MV-4-11 (cell line): ENCODE measurements at regions not wholly inside any gene's neighbourhood (a gene's known extent, or its start where the extent isn't known, plus 50 kb on each side); places are given as distances from the start of the nearest gene placed in this dataset.
"Not testable (repeated sequence)": the region's sequence is repeated elsewhere in the genome, so short reads cannot be mapped to it uniquely, and the experiment has no call there.

Experiments
- DNase-seq: peaks from one replicate; lab custom pipeline; 2025; lab: John Stamatoyannopoulos, UW

- DNase-seq, result no peak
Measured at GRCh38 chr2:121818546-121818945, 63.1 kb downstream of the TSN start.

GRCh38 chr2:121819846-121820245 lies 64.4 kb downstream of the TSN start:
- no peak for DNase-seq

GRCh38 chr2:121821476-121822158 lies 66.2 kb downstream of the TSN start:
- no peak for DNase-seq

- no peak for DNase-seq
Measured at GRCh38 chr2:121824264-121824663, 68.8 kb downstream of the TSN start.

- DNase-seq, result no peak
Measured at GRCh38 chr2:121825003-121825950, 69.8 kb downstream of the TSN start.

- no peak for DNase-seq
Measured at GRCh38 chr2:121826036-121826435, 70.6 kb downstream of the TSN start.

GRCh38 chr2:121828281-121828731 lies 72.9 kb downstream of the TSN start:
- no peak for DNase-seq

- DNase-seq, result no peak
Measured at GRCh38 chr2:121830809-121831208, 75.4 kb downstream of the TSN start.

GRCh38 chr2:121831841-121832240 lies 76.4 kb downstream of the TSN start:
- no peak for DNase-seq

GRCh38 chr2:121832412-121833357 lies 77.2 kb downstream of the TSN start:
- DNase-seq, result no peak

GRCh38 chr2:121833358-121833723 lies 77.9 kb downstream of the TSN start:
- DNase-seq, result no peak

- no peak for DNase-seq
Measured at GRCh38 chr2:121836611-121837010, 81.2 kb downstream of the TSN start.

- DNase-seq, result no peak
Measured at GRCh38 chr2:121837591-121837990, 82.1 kb downstream of the TSN start.

GRCh38 chr2:121838551-121838950 lies 83.1 kb downstream of the TSN start:
- DNase-seq, result no peak

- no peak for DNase-seq
Measured at GRCh38 chr2:121839584-121839983, 84.1 kb downstream of the TSN start.

GRCh38 chr2:121849236-121849635 lies 93.8 kb downstream of the TSN start:
- DNase-seq, result no peak

GRCh38 chr2:121853149-121853548 lies 97.7 kb downstream of the TSN start:
- DNase-seq, result not testable (repeated sequence)

GRCh38 chr2:121855510-121855909 lies 100.1 kb downstream of the TSN start:
- DNase-seq, result no peak

GRCh38 chr2:121856360-121856759 lies 100.9 kb downstream of the TSN start:
- no peak for DNase-seq

GRCh38 chr2:121858369-121858768 lies 102.9 kb downstream of the TSN start:
- no peak for DNase-seq

- no peak for DNase-seq
Measured at GRCh38 chr2:121858847-121859246, 103.4 kb downstream of the TSN start.
